Esophagus squamous epithelium (tissue), 5 donors: ENCODE measurements at regions not wholly inside any gene's neighbourhood (a gene's known extent, or its start where the extent isn't known, plus 50 kb on each side); places are given as distances from the start of the nearest gene placed in this dataset.

Experiments used
- DNase-seq: peaks from one replicate; lab custom pipeline; 2025; lab: John Stamatoyannopoulos, UW
- H3K27ac ChIP-seq, 4 donors: fragments of 200-600 bp; sonication (generic); one replicate each; pipeline ENCODE4 v1.5.1; 2016 to 2019; ENCODE audit warnings: mild to moderate bottlenecking in 1 of 4
- H3K27me3 ChIP-seq, 4 donors: fragments of 200-600 bp; sonication (generic); 1 replicate in 3 of 4; 2 replicates in 1 of 4; pipeline versions ENCODE4 v1.5.1 to v1.6.0; 2017 to 2021; ENCODE audit warnings: antibody characterized with exemption in 1 of 4
- H3K36me3 ChIP-seq, 3 donors: fragments of 200-600 bp; sonication (generic); one replicate each; pipeline ENCODE4 v1.5.1; 2016 to 2019
- H3K4me1 ChIP-seq, 3 donors: fragments of 200-600 bp; sonication (generic); one replicate each; pipeline ENCODE4 v1.5.1; 2017 to 2019
- H3K4me3 ChIP-seq, 4 donors: fragments of 200-600 bp; sonication (generic); 1 replicate in 3 of 4; 2 replicates in 1 of 4; pipeline ENCODE4 v1.5.1; 2016 to 2019; ENCODE audit warnings: mild to moderate bottlenecking in 2 of 4, moderate library complexity in 1 of 4
- H3K9me3 ChIP-seq, 3 donors: fragments of 200-600 bp; sonication (generic); one replicate each; pipeline ENCODE4 v1.5.1; 2016 to 2019
- CTCF ChIP-seq, 6 experiments: fragments of 450-650 bp in 4 of 6; fragments of 200-600 bp in 2 of 6; sonication (generic) in 2 of 6; IDR thresholded peaks; one replicate each; pipeline ENCODE4 v1.5.1; 2016 to 2019; ENCODE audit warnings: antibody characterized with exemption in 6 of 6, mild to moderate bottlenecking in 4 of 6, moderate library complexity in 4 of 6
- POLR2A ChIP-seq, 4 donors: fragments of 450-650 bp; IDR thresholded peaks; one replicate each; pipeline ENCODE4 v1.6.1; 2017; ENCODE audit warnings: antibody characterized with exemption in 4 of 4, mild to moderate bottlenecking in 4 of 4, moderate library complexity in 3 of 4
- WGBS, 2 donors: methylation state at CpG; one replicate each; pipeline ENCODE4 v1.1.5; 2018; 5-methylcytosine and 5-hydroxymethylcytosine counted together
- intact Hi-C: fragments of 100-400 bp; cut with DNase I; formaldehyde crosslinking; loops from one replicate; pipeline ENCODE4 v1.15.0; 2022
- donor health status: DM: yes; HTN: yes; CAD: no.

- no peak for DNase-seq
- Histone ChIP-seq H3K9me3 (no peaks in the 10 kb centered on the region), H3K4me1 (no peaks in the 10 kb centered on the region), H3K27me3 (no peaks in the 10 kb centered on the region), H3K27ac (no peak overlapping the region), H3K36me3 (no peaks in the 10 kb centered on the region), H3K4me3 (no peak overlapping the region)
- intact Hi-C loops = no loop called here
- 64 to 75% methylated on average over 1 of the region's 1 CpG for WGBS, 2 donors
- no peak for TF ChIP-seq POLR2A (IDR thresholded peaks at IDR 0.05)
- no peak for TF ChIP-seq CTCF (IDR thresholded peaks at IDR 0.05)
Observed at GRCh38 chr14:85102591-85102990, 427.4 kb upstream of the FLRT2 start.

- DNase-seq = no peak
- no peaks in the 10 kb centered on the region for H3K4me1 ChIP-seq
- TF ChIP-seq POLR2A (IDR thresholded peaks at IDR 0.05) (no peak), CTCF (IDR thresholded peaks at IDR 0.05) (no peak)
- no peaks in the 10 kb centered on the region for H3K27me3 ChIP-seq
- no peak overlapping the region for H3K27ac ChIP-seq
- H3K4me3 ChIP-seq = no peak overlapping the region
- no peaks in the 10 kb centered on the region for H3K9me3 ChIP-seq
- WGBS, 2 donors = 75% methylated on average over 2 of the region's 2 CpGs
- intact Hi-C loops = no loop called here
- no peaks in the 10 kb centered on the region for H3K36me3 ChIP-seq
Observed at GRCh38 chr14:85106506-85106905, 423.4 kb upstream of the FLRT2 start.

- no peak for TF ChIP-seq CTCF (IDR thresholded peaks at IDR 0.05)
- TF ChIP-seq POLR2A (IDR thresholded peaks at IDR 0.05) = no peak
- DNase-seq = no peak
- no peaks in the 10 kb centered on the region for H3K4me1 ChIP-seq
- 72 to 82% methylated on average over 2 of the region's 2 CpGs for WGBS, 2 donors
- no peaks in the 10 kb centered on the region for H3K36me3 ChIP-seq
- H3K27ac ChIP-seq = no peak overlapping the region
- intact Hi-C loops = no loop called here
- H3K9me3 ChIP-seq = peaks cover 0 to 6% (median 4%) of the 10 kb centered on the region in 3 donors
- H3K27me3 ChIP-seq = no peaks in the 10 kb centered on the region
- no peak overlapping the region for H3K4me3 ChIP-seq
Observed at GRCh38 chr14:85112762-85113161, 417.2 kb upstream of the FLRT2 start.

- DNase-seq = no peak
- Histone ChIP-seq H3K36me3 (no peaks in the 10 kb centered on the region), H3K4me3 (no peak overlapping the region), H3K4me1 (no peaks in the 10 kb centered on the region), H3K9me3 (peaks cover 0 to 6% (median 4%) of the 10 kb centered on the region in 3 donors), H3K27me3 (no peaks in the 10 kb centered on the region), H3K27ac (no peak overlapping the region)
- intact Hi-C loops = no loop called here
- WGBS, 2 donors = 22 to 29% methylated on average over 1 of the region's 1 CpG
- TF ChIP-seq POLR2A (IDR thresholded peaks at IDR 0.05) (no peak), CTCF (IDR thresholded peaks at IDR 0.05) (no peak)
Observed at GRCh38 chr14:85115921-85116320, 414.0 kb upstream of the FLRT2 start.

DNA sequence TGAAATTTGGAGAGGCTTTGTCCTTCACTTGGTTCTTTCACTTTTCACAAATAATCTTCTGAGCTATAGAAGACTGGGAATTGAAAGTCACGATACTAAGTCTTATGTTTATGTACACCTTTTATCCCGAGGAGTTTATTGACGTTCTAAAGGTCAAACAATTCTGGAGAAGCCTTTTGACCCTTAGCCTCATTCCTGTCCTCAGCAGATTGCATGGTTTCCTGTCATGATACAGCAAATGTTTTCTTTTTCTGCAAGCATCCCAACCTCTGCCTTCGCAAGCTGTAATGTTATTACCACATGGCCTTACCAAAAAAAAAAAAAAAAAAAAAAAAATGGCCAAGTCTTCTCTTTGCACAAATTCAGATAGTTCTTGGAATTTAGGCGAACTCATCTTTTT lies 411.7 kb upstream of the FLRT2 start:
- no peak for DNase-seq
- 48 to 67% methylated on average over 5 of the region's 5 CpGs for WGBS, 2 donors
- H3K36me3 ChIP-seq = no peaks in the 10 kb centered on the region
- intact Hi-C loops = no loop called here
- TF ChIP-seq POLR2A (IDR thresholded peaks at IDR 0.05) (no peak), CTCF (IDR thresholded peaks at IDR 0.05) (no peak)
- H3K4me3 ChIP-seq = no peak overlapping the region
- H3K27me3 ChIP-seq = no peaks in the 10 kb centered on the region
- no peaks in the 10 kb centered on the region for H3K9me3 ChIP-seq
- no peak overlapping the region for H3K27ac ChIP-seq
- no peaks in the 10 kb centered on the region for H3K4me1 ChIP-seq
